Adipocyte (in vitro differentiated cells): ENCODE measurements at regions not wholly inside any gene's neighbourhood (a gene's known extent, or its start where the extent isn't known, plus 50 kb on each side); places are given as distances from the start of the nearest gene placed in this dataset.

Experiments used
- DNase-seq: peaks from one replicate; pipeline ENCODE4 v3.0.0-alpha.2; 2015; ENCODE audit warnings: low read depth
- H3K27me3 ChIP-seq: replicated peaks from 2 replicates; pipeline ENCODE4 v1.7.0; 2013; ENCODE audit warnings: mild to moderate bottlenecking, low read length, moderate library complexity; ENCODE audit not compliant: control insufficient read depth, insufficient read depth
- H3K36me3 ChIP-seq: 2 replicates; pipeline ENCODE4 v1.7.0; 2013; ENCODE audit warnings: low read length, mild to moderate bottlenecking, moderate library complexity; ENCODE audit not compliant: control insufficient read depth, insufficient read depth, severe bottlenecking
- H3K4me1 ChIP-seq: 2 replicates; pipeline ENCODE4 v1.7.0; 2013; ENCODE audit warnings: mild to moderate bottlenecking, low read length, moderate library complexity; ENCODE audit not compliant: control insufficient read depth, insufficient read depth
- H3K4me3 ChIP-seq: 2 replicates; pipeline ENCODE4 v1.7.0; 2013; ENCODE audit warnings: mild to moderate bottlenecking, low read length, moderate library complexity
- H3K9ac ChIP-seq: 2 replicates; pipeline ENCODE4 v1.7.0; 2013; ENCODE audit warnings: mild to moderate bottlenecking, low read length, moderate library complexity
- H3K9me3 ChIP-seq: 2 replicates; pipeline ENCODE4 v1.7.0; 2013; ENCODE audit warnings: mild to moderate bottlenecking, low read length, moderate library complexity; ENCODE audit not compliant: control insufficient read depth

DNA sequence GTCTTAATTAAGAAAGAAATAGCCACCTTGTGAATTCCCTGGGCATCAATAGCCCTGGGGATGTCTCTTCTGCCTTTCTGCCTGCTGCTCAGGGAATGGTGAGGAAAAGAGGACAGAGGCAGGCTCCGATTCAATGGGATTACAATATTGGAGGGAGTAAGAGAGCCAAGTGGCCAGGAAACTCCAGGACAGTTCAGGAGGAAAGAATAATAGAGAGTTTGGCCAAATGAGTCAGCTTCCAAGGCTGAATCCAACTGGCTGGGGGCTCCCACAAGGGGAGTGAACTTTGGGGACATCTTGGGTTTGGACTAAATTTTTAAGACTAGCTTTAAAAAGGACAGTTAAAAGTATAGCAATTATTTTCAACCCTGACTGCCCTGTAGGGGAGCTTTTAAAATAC is 235.8 kb upstream of the ASIC2 start:
- Histone ChIP-seq H3K9ac (no peak overlapping the region), H3K27me3 (peaks cover 20% of the 10 kb centered on the region), H3K4me3 (no peak overlapping the region), H3K36me3 (no peaks in the 10 kb centered on the region), H3K9me3 (peaks cover 22% of the 10 kb centered on the region), H3K4me1 (no peaks in the 10 kb centered on the region)
- DNase-seq, result no peak

DNA sequence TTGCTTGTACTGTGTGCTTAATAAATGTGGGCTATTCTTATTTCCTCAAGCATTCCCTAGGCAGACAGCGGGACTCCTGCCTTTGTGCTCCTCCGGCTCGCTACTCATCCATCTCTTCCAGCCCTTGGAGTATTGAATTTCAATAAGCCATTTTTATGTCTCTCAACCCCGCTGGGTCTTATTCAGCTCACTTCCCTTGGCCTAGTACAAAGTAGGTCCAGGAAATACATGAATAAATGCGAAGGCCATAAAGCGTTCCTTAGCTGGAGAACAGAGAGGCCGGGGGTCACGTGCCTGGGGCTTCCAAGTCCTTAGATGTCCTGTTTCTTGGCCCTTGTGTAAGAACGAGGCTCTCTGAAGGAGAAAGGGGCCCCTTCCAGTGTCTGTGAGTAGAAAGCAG is 236.7 kb upstream of the ASIC2 start:
- no peak overlapping the region for H3K4me3 ChIP-seq
- peaks cover 13% of the 10 kb centered on the region for H3K27me3 ChIP-seq
- no peak overlapping the region for H3K9ac ChIP-seq
- H3K36me3 ChIP-seq, result no peaks in the 10 kb centered on the region
- no peaks in the 10 kb centered on the region for H3K4me1 ChIP-seq
- peaks cover 22% of the 10 kb centered on the region for H3K9me3 ChIP-seq
- DNase-seq, result no peak

DNA sequence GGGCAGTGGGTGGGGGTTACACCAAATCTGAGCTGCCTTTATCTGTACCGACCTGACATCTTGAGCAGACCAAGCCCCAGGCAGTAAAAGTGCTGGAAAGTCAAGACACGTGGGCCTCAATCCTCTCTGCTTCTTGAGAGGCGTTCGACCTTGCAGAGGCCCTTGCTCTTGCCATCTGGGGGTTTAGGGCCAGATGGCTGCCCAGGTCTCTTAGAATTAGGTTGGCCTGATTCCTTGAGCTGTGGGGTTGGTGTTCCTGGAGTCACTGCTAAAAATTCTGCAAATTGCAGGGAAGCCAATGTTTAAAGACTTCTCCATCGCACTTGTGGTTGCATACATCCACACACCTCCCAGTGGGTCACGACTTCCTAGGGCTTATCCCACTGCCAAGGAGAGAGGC is 238.2 kb upstream of the ASIC2 start:
- no peak overlapping the region for H3K9ac ChIP-seq
- no peak for DNase-seq
- peaks cover 9% of the 10 kb centered on the region for H3K27me3 ChIP-seq
- H3K4me3 ChIP-seq, result no peak overlapping the region
- peaks cover 22% of the 10 kb centered on the region for H3K9me3 ChIP-seq
- no peaks in the 10 kb centered on the region for H3K36me3 ChIP-seq
- H3K4me1 ChIP-seq, result no peaks in the 10 kb centered on the region

DNA sequence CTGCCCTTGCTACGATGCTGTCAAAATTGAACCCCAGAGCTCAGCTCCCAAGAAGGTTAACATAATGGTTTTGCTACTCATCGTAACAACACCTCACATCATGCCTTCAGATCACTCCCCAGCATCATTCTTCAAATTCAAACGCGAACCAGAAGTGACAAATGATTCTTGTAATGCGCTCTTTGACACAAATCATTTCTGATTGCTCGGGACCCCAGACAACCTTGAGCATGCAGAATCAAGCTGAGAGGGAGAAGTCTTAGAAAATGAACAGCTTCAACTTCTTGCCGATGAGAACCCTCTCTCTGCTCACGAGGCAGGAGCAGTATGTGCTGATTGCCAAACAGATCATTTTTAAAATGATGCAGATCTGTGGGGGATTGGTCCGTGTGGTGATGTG is 241.0 kb upstream of the ASIC2 start:
- Histone ChIP-seq H3K4me3 (no peak overlapping the region), H3K4me1 (no peaks in the 10 kb centered on the region), H3K9me3 (peaks cover 2% of the 10 kb centered on the region), H3K27me3 (peaks cover 24% of the 10 kb centered on the region), H3K36me3 (no peaks in the 10 kb centered on the region), H3K9ac (no peak overlapping the region)
- DNase-seq, result no peak

DNA sequence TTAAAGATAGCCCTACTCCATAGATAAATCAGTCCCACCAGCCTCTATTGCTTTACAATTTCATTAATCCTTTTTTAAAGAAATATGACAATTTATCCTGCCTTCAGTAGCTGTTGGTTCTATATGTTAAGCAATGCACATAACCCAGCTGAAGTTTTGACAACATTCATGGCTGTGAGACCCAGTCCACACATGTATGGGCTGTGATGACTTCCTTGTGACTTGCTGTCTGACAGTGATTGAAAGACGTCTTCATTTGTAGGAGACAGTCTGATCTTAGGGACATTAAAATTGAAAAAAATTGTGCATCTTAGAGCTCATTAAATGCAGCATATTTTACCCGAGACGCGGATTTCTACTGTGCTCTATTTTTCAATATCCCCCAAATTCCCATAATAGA is 252.0 kb upstream of the ASIC2 start:
- no peak for DNase-seq
- Histone ChIP-seq H3K9me3 (no peaks in the 10 kb centered on the region), H3K4me3 (no peak overlapping the region), H3K36me3 (no peaks in the 10 kb centered on the region), H3K9ac (no peak overlapping the region), H3K4me1 (peaks cover 8% of the 10 kb centered on the region), H3K27me3 (peaks cover 26% of the 10 kb centered on the region)

DNA sequence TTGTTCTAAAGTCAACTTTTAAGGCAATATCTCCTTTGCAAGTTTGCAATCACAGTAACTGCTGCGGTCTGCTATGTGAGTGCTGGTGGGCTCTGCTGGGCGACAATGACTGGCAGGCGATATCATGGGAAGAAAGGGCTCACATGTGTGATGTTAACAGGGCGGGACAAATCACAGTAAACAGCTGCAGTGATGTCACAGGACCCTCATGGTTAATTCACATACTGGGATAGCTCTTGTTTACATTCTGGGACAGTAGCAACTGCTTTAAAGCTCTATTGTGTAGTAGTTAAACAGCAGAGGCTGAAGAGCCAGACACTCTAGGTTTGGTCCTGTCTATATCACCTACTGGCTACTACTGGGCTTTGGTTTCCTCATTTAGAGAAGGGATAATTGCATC is 257.2 kb upstream of the ASIC2 start:
- H3K9ac ChIP-seq, result no peak overlapping the region
- DNase-seq, result no peak
- H3K27me3 ChIP-seq, result peaks cover 32% of the 10 kb centered on the region
- H3K4me3 ChIP-seq, result no peak overlapping the region
- H3K4me1 ChIP-seq, result peaks cover 3% of the 10 kb centered on the region
- H3K36me3 ChIP-seq, result no peaks in the 10 kb centered on the region
- no peaks in the 10 kb centered on the region for H3K9me3 ChIP-seq

DNA sequence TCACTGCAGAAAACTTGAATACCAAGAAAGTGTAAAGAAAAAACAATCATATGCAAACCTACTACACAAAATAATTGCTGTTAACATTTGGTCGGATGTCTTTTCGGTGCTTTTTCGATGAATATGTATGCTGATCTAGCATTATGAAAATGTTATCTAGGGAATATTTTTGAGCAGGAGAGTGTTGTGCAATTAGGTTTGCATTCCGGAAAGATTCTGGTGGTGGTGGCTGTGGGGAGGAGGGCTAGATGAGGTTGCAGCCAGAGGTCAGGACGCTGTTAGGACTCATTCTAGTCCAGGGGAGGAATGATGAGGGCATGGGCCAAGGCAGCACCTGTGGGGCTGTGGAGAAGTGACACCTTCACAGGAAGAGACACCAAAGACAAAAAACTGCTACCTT is 258.0 kb upstream of the ASIC2 start:
- Histone ChIP-seq H3K36me3 (no peaks in the 10 kb centered on the region), H3K9ac (no peak overlapping the region), H3K27me3 (peaks cover 32% of the 10 kb centered on the region), H3K4me1 (peaks cover 3% of the 10 kb centered on the region), H3K4me3 (no peak overlapping the region), H3K9me3 (no peaks in the 10 kb centered on the region)
- no peak for DNase-seq

DNA sequence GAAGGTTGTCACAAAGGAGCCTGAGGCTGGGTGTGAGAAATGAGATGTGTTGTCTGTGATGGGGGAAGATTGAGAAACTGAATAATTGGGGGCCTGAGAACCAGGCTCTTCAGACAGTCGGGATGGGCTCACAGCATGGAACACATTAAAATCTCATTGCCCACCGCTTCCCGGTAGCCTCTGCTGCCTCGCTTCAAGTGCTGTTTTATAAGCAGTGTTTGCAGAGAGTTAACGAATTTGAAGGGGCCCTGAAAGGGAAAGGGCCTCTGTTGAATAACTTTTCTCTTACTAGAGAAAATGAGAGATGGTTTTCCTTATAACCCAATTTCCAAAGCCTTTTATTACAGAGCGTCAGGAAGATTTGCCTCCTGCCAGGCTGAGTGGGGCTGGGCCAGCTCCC is 258.8 kb upstream of the ASIC2 start:
- no peak for DNase-seq
- Histone ChIP-seq H3K4me3 (no peak overlapping the region), H3K9me3 (no peaks in the 10 kb centered on the region), H3K9ac (no peak overlapping the region), H3K27me3 (peaks cover 29% of the 10 kb centered on the region), H3K36me3 (no peaks in the 10 kb centered on the region), H3K4me1 (peaks cover 3% of the 10 kb centered on the region)

DNA sequence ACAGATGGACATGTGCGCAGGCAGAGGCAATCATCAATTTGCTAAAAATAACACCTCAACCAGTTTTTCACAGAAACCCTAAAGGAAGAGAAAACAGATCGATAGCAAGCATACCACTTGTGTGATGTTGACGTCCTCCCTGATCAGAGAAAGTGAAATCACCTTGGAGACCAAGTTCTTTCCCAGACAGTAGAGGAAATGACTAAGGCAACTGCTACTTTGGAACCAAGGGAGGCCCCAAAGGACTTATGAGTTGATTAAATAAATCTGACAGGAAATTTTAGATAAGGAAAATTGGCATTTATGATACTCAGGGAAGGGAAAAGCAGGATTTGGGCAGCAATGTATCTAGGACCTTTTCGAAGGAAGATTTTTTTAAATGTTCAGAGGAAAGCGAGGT is 267.1 kb upstream of the ASIC2 start:
- no peak overlapping the region for H3K4me3 ChIP-seq
- peaks cover 13% of the 10 kb centered on the region for H3K9me3 ChIP-seq
- no peaks in the 10 kb centered on the region for H3K36me3 ChIP-seq
- H3K4me1 ChIP-seq, result no peaks in the 10 kb centered on the region
- H3K27me3 ChIP-seq, result peaks cover 6% of the 10 kb centered on the region
- DNase-seq, result no peak
- H3K9ac ChIP-seq, result no peak overlapping the region

DNA sequence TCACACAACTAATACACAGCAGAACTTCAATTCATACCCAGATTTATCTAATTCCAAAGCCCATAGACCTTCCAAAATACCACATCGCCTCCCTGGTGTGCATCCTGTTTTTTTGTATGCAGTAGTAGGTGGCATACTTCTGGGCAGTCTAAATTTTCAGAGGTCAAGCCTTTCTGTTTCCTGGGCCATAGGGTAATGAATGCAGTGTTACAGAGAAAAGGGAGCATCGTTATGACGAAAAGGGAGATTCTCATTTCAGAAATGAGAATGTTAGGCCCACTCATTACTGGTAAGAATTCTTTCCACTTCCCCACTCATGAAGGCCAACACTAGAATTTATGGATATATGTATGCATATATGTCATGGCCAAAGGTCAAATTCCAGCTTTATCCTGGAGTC is 267.8 kb upstream of the ASIC2 start:
- DNase-seq, result no peak
- Histone ChIP-seq H3K36me3 (no peaks in the 10 kb centered on the region), H3K27me3 (peaks cover 6% of the 10 kb centered on the region), H3K4me1 (no peaks in the 10 kb centered on the region), H3K4me3 (no peak overlapping the region), H3K9me3 (peaks cover 16% of the 10 kb centered on the region), H3K9ac (no peak overlapping the region)

DNA sequence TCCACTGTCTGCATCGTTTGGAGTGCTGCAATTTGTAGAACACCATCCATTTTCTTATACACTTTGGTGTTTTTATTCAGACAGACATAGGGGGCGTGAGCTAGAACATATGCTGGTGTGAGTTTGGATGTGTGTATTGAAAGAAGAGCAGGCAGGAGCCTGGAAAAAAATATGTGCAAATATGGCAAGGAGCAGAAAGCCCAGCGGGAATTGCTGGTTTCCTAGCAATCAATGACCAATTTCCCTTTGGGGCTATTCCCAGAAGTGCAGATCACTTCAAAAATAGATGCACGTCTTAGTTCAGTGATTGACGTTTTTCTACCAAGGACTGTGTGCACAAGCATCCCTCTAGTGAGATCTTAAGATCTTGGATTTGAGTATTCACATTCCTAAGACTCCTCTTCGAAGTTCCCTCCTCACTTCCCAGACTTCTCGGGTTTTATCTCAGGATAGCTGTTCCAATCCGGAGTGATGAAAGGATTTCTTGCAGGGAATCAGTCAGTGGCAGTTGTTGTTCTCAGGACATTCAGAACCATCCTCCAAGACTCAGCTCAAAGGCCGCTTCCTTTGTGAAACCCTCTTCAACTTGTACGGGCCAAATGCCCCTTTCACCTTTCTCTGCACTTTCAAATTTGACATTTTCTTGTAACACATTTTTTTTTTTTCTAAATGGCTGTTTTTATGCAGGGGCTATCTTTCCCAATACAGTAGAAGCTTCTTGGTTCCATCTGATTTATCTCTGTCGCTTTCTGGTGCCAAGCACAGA is 268.7 kb upstream of the ASIC2 start:
- Histone ChIP-seq H3K9ac (no peak overlapping the region), H3K27me3 (peaks cover 10% of the 10 kb centered on the region), H3K4me3 (no peak overlapping the region), H3K36me3 (no peaks in the 10 kb centered on the region), H3K9me3 (peaks cover 16% of the 10 kb centered on the region), H3K4me1 (no peaks in the 10 kb centered on the region)
- DNase-seq, result no peak

DNA sequence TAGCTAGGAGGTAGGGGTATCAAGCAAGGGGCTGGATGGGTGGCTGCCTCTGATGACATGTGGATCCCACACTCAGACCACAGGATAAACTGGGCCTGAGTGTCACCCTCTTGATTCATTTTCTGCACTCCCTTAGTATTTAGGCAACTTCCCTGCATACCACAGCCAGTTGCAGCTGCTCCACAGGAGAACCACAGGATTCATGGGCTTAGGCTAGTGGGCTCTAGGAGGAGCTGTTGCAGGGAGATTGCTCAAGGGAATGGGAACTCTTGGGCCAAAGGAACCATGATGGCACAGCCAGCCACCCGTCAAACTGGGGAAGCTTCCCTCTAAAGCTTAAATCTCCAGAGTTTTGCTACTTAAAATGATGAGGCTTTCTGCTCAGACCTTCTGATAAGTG is 269.7 kb upstream of the ASIC2 start:
- Histone ChIP-seq H3K27me3 (peaks cover 10% of the 10 kb centered on the region), H3K9me3 (peaks cover 12% of the 10 kb centered on the region), H3K4me1 (no peaks in the 10 kb centered on the region), H3K36me3 (no peaks in the 10 kb centered on the region), H3K9ac (no peak overlapping the region), H3K4me3 (no peak overlapping the region)
- no peak for DNase-seq
